ENCODE measurements at regions not wholly inside any gene's neighbourhood (a gene's known extent, or its start where the extent isn't known, plus 50 kb on each side); places are given as distances from the start of the nearest gene placed in this dataset.
"Not testable (repeated sequence)": the region's sequence is repeated elsewhere in the genome, so short reads cannot be mapped to it uniquely, and the experiment has no call there.

DNA sequence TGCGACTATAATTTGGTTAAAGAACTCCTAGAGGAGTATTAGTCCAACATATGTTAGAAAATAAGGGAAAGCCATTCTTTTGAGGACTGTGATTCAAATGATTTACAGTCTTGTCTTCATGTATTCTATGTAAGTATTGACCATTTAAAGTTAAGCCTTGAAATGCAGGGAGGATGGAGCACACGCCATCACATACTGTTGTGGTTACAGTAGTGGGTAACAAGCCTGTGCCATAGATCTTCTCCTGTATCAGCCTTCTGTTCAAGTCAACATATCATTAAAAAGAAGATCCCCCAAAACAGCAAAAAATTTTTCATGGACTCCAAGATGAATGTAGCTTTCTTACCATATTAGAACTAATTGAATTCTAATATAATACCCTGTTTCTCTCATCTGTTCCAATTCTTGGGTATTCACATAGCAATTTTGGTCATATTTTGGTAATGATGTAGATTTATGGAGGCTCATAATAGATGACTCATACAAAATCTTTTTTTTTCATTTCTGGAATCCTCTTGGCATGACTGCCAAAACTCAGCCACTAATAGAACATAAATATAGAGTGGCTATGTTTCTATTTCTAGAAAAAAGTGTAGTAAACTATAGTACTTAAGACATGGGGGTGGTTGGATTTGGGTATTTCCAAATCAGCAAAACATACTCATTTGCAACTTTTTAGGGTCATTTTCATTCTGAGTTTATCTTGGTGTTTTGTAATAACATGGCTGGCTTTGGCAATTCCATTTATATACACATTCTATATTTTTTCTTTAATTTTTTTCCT lies 413.5 kb downstream of the BCKDHB start:
- H3K4me1 ChIP-seq (ENCODE audit: insufficient read depth, low read length), result no peaks in the 10 kb centered on the region
- H3K27me3 Mint-ChIP-seq, result no peaks in the 10 kb centered on the region
- no peaks in the 10 kb centered on the region for H3K36me3 Mint-ChIP-seq
- CTCF ChIA-PET, result no interaction called here
- no peak overlapping the region for H3K4me3 ChIP-seq (ENCODE audit: low read length)
- DNase-seq, result no peak
- no peak overlapping the region for H3K27ac Mint-ChIP-seq
- H3K27me3 ChIP-seq (ENCODE audit: insufficient read depth, low read length, poor library complexity, severe bottlenecking), result no peaks in the 10 kb centered on the region
- H3K27ac ChIP-seq (ENCODE audit: low read depth, low read length), result no peak overlapping the region
- H3K9me3 ChIP-seq (ENCODE audit: low read length), result no peaks in the 10 kb centered on the region
- POLR2A ChIA-PET, result no interaction called here
- no peak overlapping the region for H3K4me3 Mint-ChIP-seq
- peaks cover 0 to 4% (median 0%) of the 10 kb centered on the region in 3 donors for H3K4me1 Mint-ChIP-seq
- no peaks in the 10 kb centered on the region for H3K9me3 Mint-ChIP-seq
- no peaks in the 10 kb centered on the region for H3K36me3 ChIP-seq (ENCODE audit: insufficient read depth, low read length)

DNA sequence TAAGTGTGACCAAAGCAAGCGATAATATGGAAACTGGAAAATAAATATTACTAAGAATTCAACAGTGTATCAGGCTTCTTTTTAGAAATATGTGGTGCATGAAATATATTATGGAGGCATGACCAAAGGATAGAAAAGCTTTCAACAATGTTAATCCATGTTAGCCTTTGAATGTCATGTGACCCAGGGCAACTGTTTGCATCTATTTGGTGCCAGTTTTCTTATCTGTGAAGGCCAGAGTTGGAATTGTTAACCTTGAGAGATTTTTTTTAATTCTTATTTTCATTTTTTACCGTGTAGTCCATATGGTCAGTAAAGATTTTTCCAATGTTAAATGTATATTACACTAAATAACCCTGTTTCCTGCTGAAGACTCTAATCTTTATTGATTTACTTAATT lies 411.1 kb downstream of the BCKDHB start:
- H3K9me3 Mint-ChIP-seq, result peaks cover 0 to 2% (median 0%) of the 10 kb centered on the region in 5 donors

DNA sequence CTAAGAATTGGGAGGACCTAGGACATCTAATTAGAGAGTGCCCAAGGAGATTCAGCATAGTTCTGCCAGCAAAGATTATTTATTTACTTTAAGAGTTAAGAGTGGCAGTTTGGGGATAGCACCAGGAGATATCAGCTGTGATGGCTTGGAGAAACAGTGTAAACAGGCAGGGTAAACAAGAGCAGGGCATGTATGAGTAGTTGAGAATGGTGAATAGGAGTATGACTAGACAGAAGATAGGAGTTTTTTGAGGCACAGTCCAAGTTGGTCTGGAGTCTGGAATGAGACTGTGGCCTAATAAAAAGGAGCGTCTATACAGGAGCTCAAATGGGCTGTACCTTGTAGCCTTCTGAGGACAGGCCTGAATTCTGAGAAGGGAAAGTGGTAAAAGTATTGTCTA lies 404.1 kb downstream of the BCKDHB start:
- H3K27ac Mint-ChIP-seq; H3K9me3 ChIP-seq (ENCODE audit: low read length); H3K4me3 ChIP-seq (ENCODE audit: low read length); H3K27me3 Mint-ChIP-seq; H3K27me3 ChIP-seq (ENCODE audit: insufficient read depth, low read length, poor library complexity, severe bottlenecking); H3K9me3 Mint-ChIP-seq; H3K4me3 Mint-ChIP-seq; H3K4me1 Mint-ChIP-seq; H3K4me1 ChIP-seq (ENCODE audit: insufficient read depth, low read length); H3K36me3 Mint-ChIP-seq; H3K27ac ChIP-seq (ENCODE audit: low read depth, low read length); CTCF ChIA-PET; DNase-seq; POLR2A ChIA-PET; H3K36me3 ChIP-seq (ENCODE audit: insufficient read depth, low read length): not testable (repeated sequence)

More for the DNA sequence above, 411.1 kb downstream of the BCKDHB start:
- Histone ChIP-seq H3K9me3 (ENCODE audit: low read length) (no peaks in the 10 kb centered on the region), H3K27ac (ENCODE audit: low read depth, low read length) (no peak overlapping the region), H3K27me3 (ENCODE audit: insufficient read depth, low read length, poor library complexity, severe bottlenecking) (no peaks in the 10 kb centered on the region), H3K36me3 (ENCODE audit: insufficient read depth, low read length) (no peaks in the 10 kb centered on the region), H3K4me1 (ENCODE audit: insufficient read depth, low read length) (no peaks in the 10 kb centered on the region), H3K4me3 (ENCODE audit: low read length) (no peak overlapping the region)
- Mint-ChIP-seq H3K36me3 (no peaks in the 10 kb centered on the region), H3K4me1 (no peaks in the 10 kb centered on the region), H3K27ac (no peak overlapping the region), H3K4me3 (no peak overlapping the region), H3K27me3 (peaks cover 0 to 2% of the 10 kb centered on the region in 2 donors)
- no peak for DNase-seq
- ChIA-PET POLR2A (no interaction called here), CTCF (no interaction called here)

DNA sequence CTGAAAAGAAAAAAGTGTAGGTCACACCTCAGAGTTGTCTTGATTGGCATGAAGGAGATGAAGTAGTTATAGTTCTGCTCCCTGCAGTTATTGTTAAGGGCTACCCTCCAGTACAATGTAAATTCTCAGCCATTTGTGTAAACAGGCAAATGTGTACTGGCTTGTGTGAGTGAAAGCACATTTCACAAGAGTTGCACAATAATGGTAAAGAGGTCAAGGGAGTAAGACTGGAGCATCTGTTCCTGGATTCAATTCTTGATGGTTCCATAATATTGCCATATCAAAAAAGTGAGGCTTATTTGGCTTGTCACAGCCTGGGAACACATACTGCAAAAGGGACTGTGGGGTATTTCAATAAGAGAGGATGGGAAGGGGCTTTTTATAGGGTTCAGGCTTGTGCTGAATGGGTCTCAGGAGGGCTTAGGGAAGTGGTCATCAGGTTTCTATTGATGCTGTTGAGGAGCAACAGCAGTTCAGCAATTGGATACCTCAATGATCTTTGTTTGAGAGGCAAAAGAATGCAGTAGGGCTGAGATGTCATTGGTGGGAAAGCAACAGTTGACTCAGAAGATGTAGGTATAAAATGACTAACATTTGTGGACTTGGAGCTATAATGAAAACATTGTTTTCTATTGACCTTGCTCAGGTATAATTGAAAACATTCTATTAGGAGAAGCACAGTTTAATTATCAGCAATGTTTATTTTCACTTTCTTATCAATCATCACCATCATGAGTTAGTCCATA lies 402.6 kb downstream of the BCKDHB start:
- Histone ChIP-seq H3K9me3 (ENCODE audit: low read length) (no peaks in the 10 kb centered on the region), H3K4me1 (ENCODE audit: insufficient read depth, low read length) (no peaks in the 10 kb centered on the region), H3K4me3 (ENCODE audit: low read length) (no peak overlapping the region), H3K27ac (ENCODE audit: low read depth, low read length) (no peak overlapping the region), H3K27me3 (ENCODE audit: insufficient read depth, low read length, poor library complexity, severe bottlenecking) (no peaks in the 10 kb centered on the region), H3K36me3 (ENCODE audit: insufficient read depth, low read length) (no peaks in the 10 kb centered on the region)
- CTCF ChIA-PET, result no interaction called here
- POLR2A ChIA-PET, result no interaction called here
- Mint-ChIP-seq H3K36me3 (no peaks in the 10 kb centered on the region), H3K9me3 (no peaks in the 10 kb centered on the region), H3K4me3 (no peak overlapping the region), H3K4me1 (no peaks in the 10 kb centered on the region), H3K27ac (no peak overlapping the region), H3K27me3 (peaks cover 0 to 1% of the 10 kb centered on the region in 2 donors)
- DNase-seq, result no peak

DNA sequence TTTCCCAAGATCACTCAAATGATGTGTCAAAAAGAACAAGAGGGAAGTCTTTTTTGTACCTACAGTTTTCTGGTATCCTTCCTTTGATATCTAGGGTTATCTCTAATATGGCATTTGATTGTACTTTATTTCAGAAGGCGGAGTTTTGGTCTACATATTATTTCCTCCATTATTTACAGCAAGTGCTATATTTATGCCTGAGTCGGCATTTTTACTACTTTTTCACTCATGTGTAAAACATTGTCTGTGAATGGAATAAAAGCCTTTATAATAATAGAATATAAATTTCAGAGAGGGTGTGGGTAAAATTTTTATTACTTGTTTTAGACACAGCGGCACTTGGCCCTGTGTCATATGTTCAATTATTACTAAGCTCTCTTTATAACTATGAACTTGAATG lies 398.4 kb downstream of the BCKDHB start:
- POLR2A ChIA-PET, result no interaction called here
- H3K36me3 Mint-ChIP-seq, result no peaks in the 10 kb centered on the region
- peaks cover 1 to 3% of the 10 kb centered on the region in 2 donors for H3K27me3 Mint-ChIP-seq
- H3K27me3 ChIP-seq (ENCODE audit: insufficient read depth, low read length, poor library complexity, severe bottlenecking), result no peaks in the 10 kb centered on the region
- H3K4me3 Mint-ChIP-seq, result no peak overlapping the region
- CTCF ChIA-PET, result no interaction called here
- no peak overlapping the region for H3K27ac ChIP-seq (ENCODE audit: low read depth, low read length)
- no peaks in the 10 kb centered on the region for H3K4me1 Mint-ChIP-seq
- H3K9me3 ChIP-seq (ENCODE audit: low read length), result no peaks in the 10 kb centered on the region
- no peaks in the 10 kb centered on the region for H3K9me3 Mint-ChIP-seq
- no peaks in the 10 kb centered on the region for H3K36me3 ChIP-seq (ENCODE audit: insufficient read depth, low read length)
- DNase-seq, result no peak
- no peaks in the 10 kb centered on the region for H3K4me1 ChIP-seq (ENCODE audit: insufficient read depth, low read length)
- H3K4me3 ChIP-seq (ENCODE audit: low read length), result no peak overlapping the region
- H3K27ac Mint-ChIP-seq, result no peak overlapping the region

DNA sequence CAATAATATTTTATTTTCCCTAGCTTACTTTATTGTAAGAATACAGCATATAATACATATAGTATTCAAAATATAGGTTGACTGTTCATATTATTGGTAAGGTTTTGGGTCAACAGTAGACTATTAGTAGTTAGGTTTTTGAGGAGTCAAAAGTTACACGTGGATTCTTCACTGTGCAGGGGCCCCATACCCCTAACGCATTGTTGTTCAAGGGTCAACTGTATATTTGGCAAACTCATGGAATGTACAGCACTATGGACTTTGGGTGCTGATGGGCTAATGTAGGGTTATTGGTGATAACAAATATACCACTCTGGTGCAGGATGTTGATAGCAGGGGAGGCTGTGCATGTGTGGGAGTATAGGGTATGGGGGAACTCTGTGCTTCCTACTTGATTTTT lies 397.2 kb downstream of the BCKDHB start:
- no peaks in the 10 kb centered on the region for H3K36me3 ChIP-seq (ENCODE audit: insufficient read depth, low read length)
- ChIA-PET CTCF (no interaction called here), POLR2A (no interaction called here)
- no peak overlapping the region for H3K4me3 ChIP-seq (ENCODE audit: low read length)
- no peak overlapping the region for H3K27ac Mint-ChIP-seq
- H3K9me3 Mint-ChIP-seq, result no peaks in the 10 kb centered on the region
- no peaks in the 10 kb centered on the region for H3K4me1 ChIP-seq (ENCODE audit: insufficient read depth, low read length)
- H3K9me3 ChIP-seq (ENCODE audit: low read length), result no peaks in the 10 kb centered on the region
- no peaks in the 10 kb centered on the region for H3K27me3 ChIP-seq (ENCODE audit: insufficient read depth, low read length, poor library complexity, severe bottlenecking)
- H3K27me3 Mint-ChIP-seq, result peaks cover 4 to 6% of the 10 kb centered on the region in 2 donors
- no peak overlapping the region for H3K27ac ChIP-seq (ENCODE audit: low read depth, low read length)
- H3K36me3 Mint-ChIP-seq, result no peaks in the 10 kb centered on the region
- H3K4me1 Mint-ChIP-seq, result no peaks in the 10 kb centered on the region
- no peak for DNase-seq
- no peak overlapping the region for H3K4me3 Mint-ChIP-seq

DNA sequence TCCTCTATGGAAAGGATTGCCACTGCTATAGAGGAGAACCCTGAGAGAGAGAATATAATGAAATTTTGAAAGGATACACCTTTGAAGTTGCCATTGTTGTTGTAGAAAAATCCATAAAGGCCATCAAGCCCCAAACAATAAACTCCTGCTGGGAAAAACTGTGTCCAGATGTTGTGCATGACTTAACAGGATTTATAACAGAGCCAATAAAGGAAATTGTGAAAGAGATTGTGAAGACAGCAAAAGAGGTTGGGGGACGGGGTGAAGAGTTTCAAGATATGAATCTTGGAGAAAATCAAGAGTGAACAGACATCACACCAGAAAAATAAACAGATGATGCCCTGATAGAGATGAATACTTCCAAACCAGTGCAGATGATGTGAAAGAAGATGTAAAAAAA lies 396.4 kb downstream of the BCKDHB start:
- H3K27ac Mint-ChIP-seq, result no peak overlapping the region
- H3K27me3 Mint-ChIP-seq, result peaks cover 5 to 13% of the 10 kb centered on the region in 2 donors
- ChIA-PET POLR2A (no interaction called here), CTCF (no interaction called here)
- H3K36me3 ChIP-seq (ENCODE audit: insufficient read depth, low read length), result no peaks in the 10 kb centered on the region
- H3K27ac ChIP-seq (ENCODE audit: low read depth, low read length), result no peak overlapping the region
- H3K4me1 Mint-ChIP-seq, result no peaks in the 10 kb centered on the region
- H3K4me3 ChIP-seq (ENCODE audit: low read length), result no peak overlapping the region
- no peaks in the 10 kb centered on the region for H3K4me1 ChIP-seq (ENCODE audit: insufficient read depth, low read length)
- no peaks in the 10 kb centered on the region for H3K36me3 Mint-ChIP-seq
- no peak for DNase-seq
- H3K9me3 Mint-ChIP-seq, result no peaks in the 10 kb centered on the region
- H3K4me3 Mint-ChIP-seq, result no peak overlapping the region
- no peaks in the 10 kb centered on the region for H3K9me3 ChIP-seq (ENCODE audit: low read length)
- H3K27me3 ChIP-seq (ENCODE audit: insufficient read depth, low read length, poor library complexity, severe bottlenecking), result no peaks in the 10 kb centered on the region

DNA sequence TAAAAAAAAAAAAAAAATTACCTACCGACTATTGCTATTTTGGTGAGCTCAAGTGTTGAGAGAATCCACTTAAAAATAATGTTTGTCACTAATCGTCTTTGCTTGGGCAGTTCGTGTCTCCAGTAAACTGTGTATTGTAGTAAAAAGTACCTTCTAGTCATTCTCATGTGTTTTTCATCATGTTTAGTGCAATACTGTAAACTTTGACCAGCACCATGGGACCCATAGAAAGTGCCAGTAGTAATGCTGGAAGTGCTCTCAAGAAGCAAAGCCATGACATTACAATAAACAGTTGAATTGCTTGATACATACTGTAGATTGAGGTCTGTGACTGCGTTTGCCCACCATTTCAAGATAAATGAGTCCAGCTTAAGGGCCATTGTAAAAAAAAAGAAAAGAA lies 395.2 kb downstream of the BCKDHB start:
- no peak overlapping the region for H3K4me3 Mint-ChIP-seq
- no peaks in the 10 kb centered on the region for H3K9me3 ChIP-seq (ENCODE audit: low read length)
- CTCF ChIA-PET, result no interaction called here
- H3K4me1 Mint-ChIP-seq, result no peaks in the 10 kb centered on the region
- H3K4me1 ChIP-seq (ENCODE audit: insufficient read depth, low read length), result no peaks in the 10 kb centered on the region
- no peak for DNase-seq
- no peak overlapping the region for H3K27ac ChIP-seq (ENCODE audit: low read depth, low read length)
- H3K27me3 ChIP-seq (ENCODE audit: insufficient read depth, low read length, poor library complexity, severe bottlenecking), result no peaks in the 10 kb centered on the region
- H3K27ac Mint-ChIP-seq, result no peak overlapping the region
- H3K36me3 Mint-ChIP-seq, result no peaks in the 10 kb centered on the region
- no peak overlapping the region for H3K4me3 ChIP-seq (ENCODE audit: low read length)
- H3K36me3 ChIP-seq (ENCODE audit: insufficient read depth, low read length), result no peaks in the 10 kb centered on the region
- no peaks in the 10 kb centered on the region for H3K9me3 Mint-ChIP-seq
- POLR2A ChIA-PET, result no interaction called here
- peaks cover 5 to 13% of the 10 kb centered on the region in 2 donors for H3K27me3 Mint-ChIP-seq

Data from CD8-positive, alpha-beta memory T cell (primary cell).